HCT116 (cell line): ENCODE measurements at regions not wholly inside any gene's neighbourhood (a gene's known extent, or its start where the extent isn't known, plus 50 kb on each side); places are given as distances from the start of the nearest gene placed in this dataset.

ENCODE experiments used
- ATAC-seq: fragments of 200-7000 bp; cut with Tn5 transposase; 2 replicates; pipeline ENCODE4 v1.9.1; 2020; ENCODE audit warnings: mild to moderate bottlenecking, moderate library complexity
- BruUV-seq: library from RNA; stranded (reverse); fragments of 400-500 nt; replicated peaks from 2 replicates; lab custom pipeline; 2021; lab: Mats Ljungman, UMichigan
- CTCF ChIA-PET: fragments of 300-600 bp; sonication (Branson Sonifier 250); formaldehyde crosslinking; loops from one replicate; lab custom pipeline; 2021; ENCODE audit warnings: antibody characterized with exemption; lab: Charles Lee
- POLR2A ChIA-PET: fragments of 300-600, 350-600 bp; sonication (Branson Sonifier 250); formaldehyde crosslinking; loops from one replicate; lab custom pipeline; 2021; ENCODE audit warnings: antibody characterized with exemption; lab: Charles Lee
- RAD21 ChIA-PET, 2 experiments: fragments of 300-600 bp; sonication (Branson Sonifier 250); formaldehyde crosslinking; loops; one replicate each; lab custom pipeline; 2023; ENCODE audit warnings: low total read pairs in 2 of 2; ENCODE audit not compliant: uncharacterized antibody in 2 of 2, unreplicated experiment in 2 of 2, low non-redundant PET in 1 of 2; lab: Charles Lee
- DNase-seq: peaks from one replicate; pipeline ENCODE4 v3.0.0-alpha.2; 2010; ENCODE audit warnings: low read depth, low spot score
- H2AFZ ChIP-seq: fragments of 200-600 bp; shearing (Covaris generic), sonication (generic); 2 replicates; pipeline ENCODE4 v1.6.1; 2017; ENCODE audit warnings: low read depth, mixed run types, mixed read lengths, antibody characterized with exemption, low read length; ENCODE audit not compliant: poor library complexity, severe bottlenecking
- H3K27ac ChIP-seq: 2 replicates; pipeline ENCODE4 v1.5.1; 2012; ENCODE audit warnings: low read depth, low read length
- H3K27me3 ChIP-seq: fragments of 200-600 bp; sonication (generic); 2 replicates; pipeline ENCODE4 v1.6.1; 2016; ENCODE audit warnings: mixed run types, low read length, mixed read lengths; ENCODE audit not compliant: insufficient read depth
- H3K36me3 ChIP-seq, 2 experiments: fragments of 200-500 bp in 1 of 2; fragments of 200-600 bp in 1 of 2; sonication (Bioruptor generic) in 1 of 2; sonication (generic) in 1 of 2; 2 replicates each; pipeline versions ENCODE4 v1.5.1 to v1.6.1; 2014 to 2016; ENCODE audit warnings: low read length in 2 of 2, inconsistent platforms in 1 of 2, mixed read lengths in 1 of 2, mixed run types in 1 of 2; ENCODE audit not compliant: insufficient read depth in 2 of 2, control insufficient read depth in 1 of 2
- H3K4me1 ChIP-seq, 2 experiments: fragments of 200-600 bp in 1 of 2; sonication (generic) in 1 of 2; 2 replicates each; pipeline versions ENCODE4 v1.5.1 to v1.6.1; 2012 to 2017; ENCODE audit warnings: low read length in 2 of 2, inconsistent platforms in 1 of 2, mild to moderate bottlenecking in 1 of 2, mixed read lengths in 1 of 2, mixed run types in 1 of 2, moderate library complexity in 1 of 2; ENCODE audit not compliant: insufficient read depth in 2 of 2, control insufficient read depth in 1 of 2
- H3K4me2 ChIP-seq: fragments of 200-600 bp; sonication (generic); 2 replicates; pipeline ENCODE4 v1.6.1; 2017; ENCODE audit warnings: mixed run types, low read length, mixed read lengths
- H3K4me3 ChIP-seq, 2 experiments: fragments of 200-600 bp in 1 of 2; sonication (generic) in 1 of 2; replicated peaks in 1 of 2; 2 replicates each; pipeline ENCODE4 v1.5.1; 2011 to 2016; ENCODE audit warnings: low read length in 2 of 2, control low read depth in 1 of 2, low read depth in 1 of 2, mild to moderate bottlenecking in 1 of 2, mixed read lengths in 1 of 2, mixed run types in 1 of 2
- H3K79me2 ChIP-seq: fragments of 200-600 bp; sonication (generic); 2 replicates; pipeline ENCODE4 v1.6.1; 2017; ENCODE audit warnings: mild to moderate bottlenecking, mixed run types, low read length, moderate library complexity, mixed read lengths; ENCODE audit not compliant: insufficient read depth
- H3K9ac ChIP-seq: fragments of 200-600 bp; sonication (generic); 2 replicates; pipeline ENCODE4 v1.6.1; 2016; ENCODE audit warnings: low read length, mixed read lengths
- H3K9me2 ChIP-seq: fragments of 200-600 bp; sonication (generic), shearing (Covaris generic); 2 replicates; pipeline ENCODE4 v1.6.1; 2017; ENCODE audit warnings: mixed run types, mild to moderate bottlenecking, moderate library complexity; ENCODE audit not compliant: insufficient read depth
- H3K9me3 ChIP-seq, 2 experiments: fragments of 200-500 bp in 1 of 2; fragments of 200-600 bp in 1 of 2; sonication (Bioruptor generic) in 1 of 2; sonication (generic) in 1 of 2; 2 replicates each; pipeline ENCODE4 v1.6.1; 2014 to 2017; ENCODE audit warnings: low read length in 2 of 2, mixed read lengths in 2 of 2, inconsistent platforms in 1 of 2, low read depth in 1 of 2, mild to moderate bottlenecking in 1 of 2, mixed run types in 1 of 2, moderate library complexity in 1 of 2; ENCODE audit not compliant: control insufficient read depth in 1 of 2, insufficient read depth in 1 of 2
- H4K20me1 ChIP-seq: fragments of 200-600 bp; sonication (generic), shearing (Covaris generic); 2 replicates; pipeline ENCODE4 v1.6.1; 2017; ENCODE audit warnings: mixed run types, mild to moderate bottlenecking, moderate library complexity; ENCODE audit not compliant: insufficient read depth
- CEBPB ChIP-seq: IDR thresholded peaks from 2 replicates; pipeline ENCODE4 v1.6.1; 2012; ENCODE audit warnings: low read depth
- ELF1 ChIP-seq: IDR thresholded peaks from 2 replicates; pipeline ENCODE4 v1.6.1; 2012; ENCODE audit warnings: low read depth, borderline replicate concordance
- EZH2 ChIP-seq: fragments of 200-600 bp; sonication (generic); IDR thresholded peaks from 2 replicates; pipeline ENCODE4 v1.6.1; 2017; ENCODE audit warnings: antibody characterized with exemption, mixed run types
- EZH2phosphoT487 ChIP-seq: fragments of 200-600 bp; IDR thresholded peaks from 2 replicates; pipeline ENCODE4 v1.6.1; 2018; ENCODE audit warnings: antibody characterized with exemption, borderline replicate concordance
- FOSL1 ChIP-seq: IDR thresholded peaks from 2 replicates; pipeline ENCODE4 v1.6.1; 2012; ENCODE audit warnings: low read depth
- RAD21 ChIP-seq: IDR thresholded peaks from 2 replicates; pipeline ENCODE4 v1.6.1; 2012; ENCODE audit warnings: low read depth, mild to moderate bottlenecking
- SIN3A ChIP-seq: IDR thresholded peaks from 2 replicates; pipeline ENCODE4 v1.6.1; 2012; ENCODE audit warnings: low read depth
- SP1 ChIP-seq: IDR thresholded peaks from 2 replicates; pipeline ENCODE4 v1.6.1; 2012; ENCODE audit warnings: low read depth
- TCF7L2 ChIP-seq: IDR thresholded peaks from 2 replicates; pipeline ENCODE4 v1.7.0; 2011; ENCODE audit warnings: borderline replicate concordance, inconsistent platforms; ENCODE audit not compliant: insufficient read depth, insufficient read length; ENCODE audit errors: extremely low read depth
- ZFX ChIP-seq: fragments of 450-650 bp; IDR thresholded peaks from 2 replicates; pipeline ENCODE4 v1.6.1; 2017
- intact Hi-C: fragments of 100-400 bp; cut with micrococcal nuclease; formaldehyde crosslinking; loops from 2 replicates; pipeline ENCODE4 v1.10.0; 2022
- TF ChIP-seq, protein P1 (sequence below): IDR thresholded peaks from 2 replicates; pipeline ENCODE4 v1.6.1; 2011; ENCODE audit warnings: mild to moderate bottlenecking, low read length, moderate library complexity; ENCODE audit not compliant: insufficient replicate concordance; ENCODE audit errors: extremely low read depth
- TF ChIP-seq, protein P2 (sequence below): IDR thresholded peaks from 2 replicates; pipeline ENCODE4 v1.6.1; 2012
- TF ChIP-seq, protein P3 (sequence below), 3 experiments: fragments of 200-600 bp in 1 of 3; sonication (generic) in 1 of 3; IDR thresholded peaks in 2 of 3; conservative IDR thresholded peaks in 1 of 3; 2 replicates each; pipeline ENCODE4 v1.5.1; 2012 to 2017; ENCODE audit warnings: low read depth in 2 of 3, low read length in 2 of 3, antibody characterized with exemption in 1 of 3, borderline replicate concordance in 1 of 3, control low read depth in 1 of 3, mild to moderate bottlenecking in 1 of 3, mixed read lengths in 1 of 3, mixed run types in 1 of 3, moderate library complexity in 1 of 3; ENCODE audit not compliant: insufficient read depth in 1 of 3

DNA sequence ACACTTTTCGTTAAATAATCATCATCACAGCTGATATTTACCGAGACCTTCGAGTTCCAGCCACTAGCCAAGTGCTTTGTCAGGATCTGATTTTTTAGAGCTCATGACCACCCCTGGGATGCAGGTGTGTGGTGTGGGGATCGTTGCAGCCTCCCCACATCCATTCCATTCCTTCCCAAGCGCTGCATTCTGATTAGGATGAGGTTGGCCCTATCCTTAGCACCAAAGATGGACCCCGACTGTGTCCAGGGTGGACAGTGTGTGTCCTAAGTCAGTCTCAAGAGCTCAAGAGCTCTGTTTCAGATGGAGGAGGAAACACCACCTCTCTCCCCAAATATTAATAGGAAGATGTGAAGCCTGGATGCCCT lies 74.1 kb downstream of the PSMG1 start:
- ChIA-PET RAD21 (interaction anchor here in 1 of 2 experiments (0.5 kb wide), 1 partner anchor 1419 kb away, joined by 4 read pairs; no protein-coding TSS in a partner anchor), CTCF (no interaction called here)
- H4K20me1 ChIP-seq = no peaks in the 10 kb centered on the region
- H3K79me2 ChIP-seq = no peaks in the 10 kb centered on the region
- ATAC-seq = no peak
- no peak overlapping the region for H2AFZ ChIP-seq
- BruUV-seq = no TSS peak
- intact Hi-C loops = no loop called here
- no peak for TF ChIP-seq ZFX
- no peak for TF ChIP-seq RAD21
- TF ChIP-seq, protein P1, sequence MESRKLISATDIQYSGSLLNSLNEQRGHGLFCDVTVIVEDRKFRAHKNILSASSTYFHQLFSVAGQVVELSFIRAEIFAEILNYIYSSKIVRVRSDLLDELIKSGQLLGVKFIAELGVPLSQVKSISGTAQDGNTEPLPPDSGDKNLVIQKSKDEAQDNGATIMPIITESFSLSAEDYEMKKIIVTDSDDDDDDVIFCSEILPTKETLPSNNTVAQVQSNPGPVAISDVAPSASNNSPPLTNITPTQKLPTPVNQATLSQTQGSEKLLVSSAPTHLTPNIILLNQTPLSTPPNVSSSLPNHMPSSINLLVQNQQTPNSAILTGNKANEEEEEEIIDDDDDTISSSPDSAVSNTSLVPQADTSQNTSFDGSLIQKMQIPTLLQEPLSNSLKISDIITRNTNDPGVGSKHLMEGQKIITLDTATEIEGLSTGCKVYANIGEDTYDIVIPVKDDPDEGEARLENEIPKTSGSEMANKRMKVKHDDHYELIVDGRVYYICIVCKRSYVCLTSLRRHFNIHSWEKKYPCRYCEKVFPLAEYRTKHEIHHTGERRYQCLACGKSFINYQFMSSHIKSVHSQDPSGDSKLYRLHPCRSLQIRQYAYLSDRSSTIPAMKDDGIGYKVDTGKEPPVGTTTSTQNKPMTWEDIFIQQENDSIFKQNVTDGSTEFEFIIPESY = no peak
- TF ChIP-seq, protein P2, sequence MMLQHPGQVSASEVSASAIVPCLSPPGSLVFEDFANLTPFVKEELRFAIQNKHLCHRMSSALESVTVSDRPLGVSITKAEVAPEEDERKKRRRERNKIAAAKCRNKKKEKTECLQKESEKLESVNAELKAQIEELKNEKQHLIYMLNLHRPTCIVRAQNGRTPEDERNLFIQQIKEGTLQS = no peak
- TF ChIP-seq CEBPB = no peak
- TF ChIP-seq, protein P3, sequence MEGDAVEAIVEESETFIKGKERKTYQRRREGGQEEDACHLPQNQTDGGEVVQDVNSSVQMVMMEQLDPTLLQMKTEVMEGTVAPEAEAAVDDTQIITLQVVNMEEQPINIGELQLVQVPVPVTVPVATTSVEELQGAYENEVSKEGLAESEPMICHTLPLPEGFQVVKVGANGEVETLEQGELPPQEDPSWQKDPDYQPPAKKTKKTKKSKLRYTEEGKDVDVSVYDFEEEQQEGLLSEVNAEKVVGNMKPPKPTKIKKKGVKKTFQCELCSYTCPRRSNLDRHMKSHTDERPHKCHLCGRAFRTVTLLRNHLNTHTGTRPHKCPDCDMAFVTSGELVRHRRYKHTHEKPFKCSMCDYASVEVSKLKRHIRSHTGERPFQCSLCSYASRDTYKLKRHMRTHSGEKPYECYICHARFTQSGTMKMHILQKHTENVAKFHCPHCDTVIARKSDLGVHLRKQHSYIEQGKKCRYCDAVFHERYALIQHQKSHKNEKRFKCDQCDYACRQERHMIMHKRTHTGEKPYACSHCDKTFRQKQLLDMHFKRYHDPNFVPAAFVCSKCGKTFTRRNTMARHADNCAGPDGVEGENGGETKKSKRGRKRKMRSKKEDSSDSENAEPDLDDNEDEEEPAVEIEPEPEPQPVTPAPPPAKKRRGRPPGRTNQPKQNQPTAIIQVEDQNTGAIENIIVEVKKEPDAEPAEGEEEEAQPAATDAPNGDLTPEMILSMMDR (IDR thresholded peaks at IDR 0.05 in 2 of 3, conservative IDR thresholded peaks at IDR 0.05 in 1 of 3; ENCODE audit: borderline replicate concordance in 1 of 3, insufficient read depth in 1 of 3, low read depth in 2 of 3, low read length in 2 of 3) = no peak
- no peak for TF ChIP-seq ELF1
- no peak for TF ChIP-seq SP1
- no peak for TF ChIP-seq SIN3A
- no peak for TF ChIP-seq EZH2phosphoT487
- TF ChIP-seq FOSL1 = no peak
- no peak for TF ChIP-seq EZH2
- TF ChIP-seq TCF7L2 = no peak
- TF ChIP-seq, all 23 proteins: peak for 0
- DNase-seq = no peak
- no peak overlapping the region for H3K9ac ChIP-seq
- no peaks in the 10 kb centered on the region for H3K9me3 ChIP-seq
- H3K4me1 ChIP-seq = no peaks in the 10 kb centered on the region
- H3K36me3 ChIP-seq = no peaks in the 10 kb centered on the region
- POLR2A ChIA-PET = no interaction called here
- no peaks in the 10 kb centered on the region for H3K9me2 ChIP-seq
- no peak overlapping the region for H3K4me2 ChIP-seq
- no peak overlapping the region for H3K4me3 ChIP-seq
- H3K27ac ChIP-seq = no peak overlapping the region
- H3K27me3 ChIP-seq = peaks cover 4% of the 10 kb centered on the region; the same call in 1 of the 2 replicates
